GM19025 (cell line): ENCODE measurements at regions not wholly inside any gene's neighbourhood (a gene's known extent, or its start where the extent isn't known, plus 50 kb on each side); places are given as distances from the start of the nearest gene placed in this dataset.
"Not testable (repeated sequence)": the region's sequence is repeated elsewhere in the genome, so short reads cannot be mapped to it uniquely, and the experiment has no call there.

Source experiments
- ATAC-seq: cut with Tn5 transposase; IDR thresholded peaks from one replicate; pipeline ENCODE4 v1.9.1; 2021; ENCODE audit warnings: mild to moderate bottlenecking, low read depth, moderate library complexity; ENCODE audit not compliant: unreplicated experiment

GRCh38 chr14:71780822-71781221 lies 151.4 kb upstream of the RGS6 start:
- no peak for ATAC-seq

- no peak for ATAC-seq
Observed at GRCh38 chr14:71783088-71783487, 149.1 kb upstream of the RGS6 start.

DNA sequence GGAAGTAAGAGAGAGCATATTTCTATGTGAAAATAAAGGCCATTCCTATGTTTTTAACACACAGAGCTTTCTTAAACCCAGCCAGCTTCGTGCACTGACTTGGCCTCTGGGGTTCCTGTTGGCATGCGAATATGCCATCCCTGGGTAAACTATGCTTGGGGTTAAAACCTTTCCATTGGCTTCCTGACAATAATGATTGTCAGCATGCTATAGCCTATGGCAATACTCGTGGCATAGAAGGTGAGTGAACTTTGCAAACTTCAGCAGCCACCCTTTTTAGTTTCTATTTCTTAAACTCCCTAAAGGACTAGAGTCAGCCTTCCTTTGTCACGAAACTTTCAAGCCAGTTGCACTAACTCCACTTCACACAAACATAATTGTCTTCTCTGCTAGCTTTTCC lies 148.4 kb upstream of the RGS6 start:
- no peak for ATAC-seq

DNA sequence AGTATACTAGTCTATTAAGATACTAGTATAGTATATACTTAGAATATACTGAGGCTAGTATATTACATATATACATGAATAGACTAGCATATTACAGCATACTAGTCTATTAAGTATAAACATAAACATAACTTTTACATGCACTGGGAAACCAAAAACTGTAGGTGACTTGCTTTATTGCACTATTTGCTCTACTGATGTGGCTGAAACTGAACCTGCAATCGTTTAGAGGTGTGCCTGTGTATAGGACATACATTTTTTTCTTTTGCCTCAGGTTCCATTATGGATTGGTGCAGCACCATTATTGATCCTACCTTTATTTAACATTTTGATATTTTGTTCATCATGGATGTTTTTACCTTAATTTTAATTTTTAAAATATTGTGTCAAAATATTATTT lies 143.2 kb upstream of the RGS6 start:
- ATAC-seq: no peak

DNA sequence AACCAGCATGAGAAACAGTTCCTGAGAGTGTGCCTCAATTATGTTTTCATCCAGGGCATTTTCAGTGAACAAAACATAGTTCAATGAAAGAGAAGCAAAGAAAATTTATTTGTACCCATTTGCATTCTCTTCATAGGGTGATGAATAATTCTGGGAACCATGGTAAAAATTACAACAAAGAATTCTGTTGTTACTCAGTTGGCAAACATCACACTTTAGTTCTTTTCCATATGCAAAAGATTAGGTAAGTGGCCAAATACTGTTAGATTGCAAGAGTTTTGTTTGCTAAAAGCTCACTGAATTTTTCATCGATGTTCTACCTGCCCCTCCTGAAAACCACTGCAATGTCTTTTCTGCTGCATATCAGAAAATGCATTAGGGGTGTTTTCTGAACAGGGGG lies 132.4 kb upstream of the RGS6 start:
- ATAC-seq: no peak

- no peak for ATAC-seq
Observed at GRCh38 chr14:71800878-71801277, 131.4 kb upstream of the RGS6 start.

DNA sequence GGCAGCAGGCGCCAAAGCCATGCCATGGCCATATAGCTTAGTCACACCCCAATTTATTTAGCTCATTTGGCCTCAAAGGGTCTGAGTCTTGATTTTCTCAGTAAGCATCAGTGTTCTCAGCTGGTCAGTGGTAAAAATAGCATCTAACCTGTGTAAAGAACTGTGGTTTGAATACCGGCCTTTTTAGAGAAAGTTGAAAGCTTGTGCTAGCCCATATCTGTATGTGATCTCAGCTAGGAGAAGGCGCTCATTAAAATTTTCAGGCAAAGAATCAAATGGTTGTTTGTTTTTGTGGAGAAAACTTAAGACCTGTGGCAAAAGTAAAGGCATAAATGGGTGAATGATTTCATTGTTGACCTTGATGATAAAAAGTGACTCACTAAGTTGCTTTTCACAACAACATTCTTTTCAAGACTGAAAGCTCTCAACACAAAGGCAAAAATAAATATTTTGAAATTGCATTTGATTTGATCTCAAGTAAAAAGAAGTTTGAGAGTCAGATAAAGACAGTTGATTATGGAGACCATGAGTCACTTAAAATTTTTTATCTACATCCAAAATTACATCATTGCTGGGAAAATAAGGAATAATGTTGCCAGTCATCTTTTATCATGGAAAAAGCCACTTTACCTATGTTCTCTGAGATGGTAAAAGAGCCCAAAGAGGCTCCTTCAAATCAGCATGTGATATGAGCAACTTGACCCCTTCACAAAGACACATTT lies 128.5 kb upstream of the RGS6 start:
- no peak for ATAC-seq

GRCh38 chr14:71804992-71805391 lies 127.2 kb upstream of the RGS6 start:
- ATAC-seq: no peak

GRCh38 chr14:71807049-71807448 lies 125.2 kb upstream of the RGS6 start:
- not testable (repeated sequence) for ATAC-seq

GRCh38 chr14:71810800-71811199 lies 121.4 kb upstream of the RGS6 start:
- not testable (repeated sequence) for ATAC-seq

DNA sequence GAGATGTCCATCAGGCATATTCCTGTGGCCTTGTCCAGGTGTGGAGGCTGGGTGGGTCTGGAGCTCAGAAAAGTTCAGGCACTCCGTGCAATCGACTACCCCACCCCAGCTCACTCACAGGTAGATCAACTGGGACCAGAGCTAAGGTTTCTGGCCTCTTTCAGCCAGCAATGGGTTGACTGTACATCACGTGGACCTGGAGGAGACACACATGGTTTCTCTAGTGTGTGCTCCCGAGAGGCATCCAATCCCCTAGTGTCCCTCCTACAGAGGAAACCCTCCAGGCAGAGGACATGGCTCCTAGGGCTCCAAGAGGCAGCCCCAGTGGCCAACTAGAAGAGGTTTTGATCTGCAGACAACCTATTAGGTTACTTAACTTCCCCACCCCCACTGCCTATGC lies 119.5 kb upstream of the RGS6 start:
- no peak for ATAC-seq

GRCh38 chr14:71815110-71815509 lies 117.1 kb upstream of the RGS6 start:
- ATAC-seq: no peak

- ATAC-seq: no peak
Observed at GRCh38 chr14:71824816-71825215, 107.4 kb upstream of the RGS6 start.

GRCh38 chr14:71833476-71833875 lies 98.8 kb upstream of the RGS6 start:
- no peak for ATAC-seq

DNA sequence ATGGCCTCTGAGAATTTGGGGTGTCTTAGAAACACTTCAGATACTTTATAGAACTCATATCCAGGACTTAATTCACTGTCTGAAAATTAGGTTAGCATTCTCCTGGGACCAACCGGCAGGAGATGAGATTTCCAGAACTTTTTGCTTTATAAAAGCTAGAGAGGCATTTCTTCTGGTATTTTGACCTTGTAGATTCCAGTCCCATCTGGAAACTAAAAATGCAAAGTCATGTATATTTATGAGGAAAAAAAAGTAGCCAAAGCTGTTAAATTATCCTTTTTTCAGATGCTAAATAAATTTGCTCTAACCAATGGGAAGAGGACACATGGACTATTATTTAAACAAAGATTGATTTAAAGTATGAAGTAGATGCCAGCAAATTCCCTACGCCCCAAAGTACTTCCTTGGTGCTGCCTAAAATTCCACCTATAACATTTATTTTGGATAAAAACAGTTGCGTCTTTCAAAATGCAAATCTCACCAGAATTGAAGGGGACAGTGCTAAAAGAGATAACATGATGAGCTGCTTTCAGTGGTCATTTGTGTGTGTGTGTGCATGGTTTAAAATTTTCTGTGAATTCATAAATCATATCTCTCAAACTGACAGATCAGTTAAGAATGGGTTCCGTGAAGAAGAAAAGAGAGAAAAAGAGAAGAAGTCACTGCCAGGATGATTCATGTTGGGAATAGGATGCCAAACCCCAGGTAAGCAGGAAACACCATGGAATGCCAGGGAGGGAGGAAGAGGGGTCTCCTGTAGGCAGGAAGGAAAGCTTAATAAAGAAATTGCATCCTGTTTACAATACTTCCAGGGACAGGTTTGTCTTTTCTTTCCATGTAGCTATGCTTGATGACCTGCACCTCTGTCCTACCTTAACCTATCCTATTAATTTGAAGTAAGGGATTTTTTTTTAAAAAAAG lies 97.7 kb upstream of the RGS6 start:
- ATAC-seq: no peak

DNA sequence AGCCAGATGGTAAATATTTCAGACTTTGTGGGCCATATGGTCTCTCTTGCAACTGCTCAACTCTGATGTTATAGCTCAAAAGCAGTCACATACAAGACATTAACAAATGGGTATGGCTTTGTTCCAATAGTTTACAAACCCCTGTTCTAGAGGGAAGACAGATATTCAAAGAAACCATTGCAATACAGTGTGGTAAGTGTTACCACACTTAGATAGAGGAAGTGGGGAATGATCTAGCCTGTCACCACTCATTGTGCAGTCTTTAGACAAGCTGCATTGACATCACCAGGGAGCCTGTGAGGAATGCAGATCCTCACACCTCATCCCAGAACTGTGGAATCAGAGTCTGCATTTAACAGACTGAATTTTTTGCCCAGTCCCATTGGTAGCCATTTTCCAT lies 80.0 kb upstream of the RGS6 start:
- no peak for ATAC-seq

- no peak for ATAC-seq
Observed at GRCh38 chr14:71855399-71856036, 76.7 kb upstream of the RGS6 start.

GRCh38 chr14:71856199-71856919 lies 75.9 kb upstream of the RGS6 start:
- no peak for ATAC-seq

- no peak for ATAC-seq
Observed at GRCh38 chr14:71863049-71863448, 69.2 kb upstream of the RGS6 start.

- no peak for ATAC-seq
Observed at GRCh38 chr14:71863766-71864165, 68.5 kb upstream of the RGS6 start.
